ENCODE measurements at regions not wholly inside any gene's neighbourhood (a gene's known extent, or its start where the extent isn't known, plus 50 kb on each side); places are given as distances from the start of the nearest gene placed in this dataset.
A peak's percentile ranks its signal among the peaks of the same experiment; 100 is the strongest.

DNA sequence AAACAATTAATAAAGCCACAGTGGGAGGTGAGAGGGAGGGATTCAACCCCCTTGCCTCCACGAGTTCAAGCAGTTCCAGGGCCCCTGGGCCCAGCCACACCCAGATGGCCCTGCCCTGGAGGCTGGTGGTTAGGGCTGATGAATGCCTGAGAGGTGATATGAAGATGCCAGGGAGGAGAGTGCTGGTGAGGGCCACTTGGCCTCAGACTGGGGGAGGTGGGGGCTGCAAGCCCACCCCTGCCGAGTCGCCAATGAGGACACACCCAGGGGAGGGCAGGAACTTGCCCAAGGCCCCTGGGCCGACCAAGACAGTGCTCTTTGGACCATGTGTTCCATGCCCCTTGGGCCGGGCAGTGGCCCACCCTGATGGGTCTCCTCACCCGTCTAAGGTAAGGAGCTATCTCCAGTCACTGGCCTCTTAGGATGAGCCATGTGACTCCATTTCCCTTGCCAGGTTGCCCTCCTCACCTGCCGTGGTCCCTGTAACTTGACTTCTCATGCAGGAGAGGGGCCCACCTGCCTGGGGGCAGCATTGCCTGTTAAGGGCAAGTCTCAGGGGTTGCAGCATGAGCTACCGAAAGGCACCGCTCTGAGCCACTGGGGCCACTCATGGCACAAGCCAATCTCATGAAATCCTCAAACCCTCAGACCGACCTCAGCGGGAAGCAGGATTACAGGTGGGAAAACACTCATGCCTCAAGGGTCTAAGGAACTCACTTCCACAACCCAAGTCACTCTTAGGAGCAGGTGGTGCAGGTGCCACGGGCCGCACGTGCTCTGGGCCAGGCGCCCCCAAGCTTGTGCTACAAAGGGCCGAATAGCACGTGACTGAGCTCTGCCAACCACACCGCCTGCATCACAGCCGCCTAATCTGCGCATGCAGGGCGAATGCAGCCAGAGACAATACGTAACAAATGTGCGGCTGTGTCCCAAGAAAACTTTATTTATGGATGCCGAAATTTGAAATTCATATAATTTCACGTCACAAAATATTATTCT, 147.4 kb upstream of the MLN start:
- no peak for DNase-seq (ENCODE audit: low spot score)

DNA sequence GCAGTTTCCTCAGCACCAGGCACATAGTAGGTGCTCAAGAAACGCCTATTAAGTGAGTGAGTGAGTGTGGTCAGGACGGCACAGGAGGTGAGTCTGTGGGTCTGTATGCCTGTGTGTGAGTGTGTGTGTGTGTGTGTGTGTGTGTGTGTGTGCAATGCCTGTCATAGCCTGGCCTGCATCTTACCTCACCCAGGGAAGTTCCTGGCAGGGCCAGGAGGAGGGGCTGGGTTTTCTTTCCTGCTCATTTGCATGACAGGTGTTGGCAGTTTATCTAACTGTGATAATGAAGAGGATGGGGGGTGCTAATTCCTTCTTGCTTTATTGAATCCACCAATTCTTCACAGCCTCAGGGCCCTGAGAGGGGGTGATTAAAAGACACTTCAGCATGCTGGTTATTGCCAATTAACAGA, 146.7 kb upstream of the MLN start:
- peak; percentile 9 for DNase-seq (ENCODE audit: low spot score)

DNA sequence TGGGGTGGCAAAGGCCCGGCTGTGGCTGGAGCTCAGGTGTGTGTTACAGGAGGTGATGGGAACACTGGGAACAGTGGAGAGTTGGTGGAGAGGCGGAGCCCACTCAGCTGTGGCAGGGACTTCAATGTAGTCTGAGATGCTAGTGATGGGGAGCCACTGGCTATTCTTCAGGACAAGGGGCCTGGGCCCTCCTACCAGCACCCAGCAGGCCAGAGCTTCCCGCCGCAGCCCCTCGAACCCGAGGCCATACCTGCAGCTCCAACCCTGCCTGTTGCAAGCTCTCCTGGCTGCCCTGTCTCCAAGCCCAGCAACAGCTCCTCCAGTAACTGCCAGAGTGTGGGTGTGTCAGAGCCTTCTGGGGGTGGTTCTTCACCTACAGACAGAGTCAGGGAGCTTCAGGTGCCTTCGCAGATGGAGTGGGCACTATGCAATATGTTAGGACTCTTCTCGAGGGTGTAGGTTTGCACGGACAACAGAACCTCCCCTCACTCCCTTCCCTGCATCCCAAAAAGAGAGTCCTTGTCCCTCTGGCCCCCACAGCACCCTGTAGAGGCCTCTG, 146.2 kb upstream of the MLN start:
- no peak for DNase-seq (ENCODE audit: low spot score)

DNA sequence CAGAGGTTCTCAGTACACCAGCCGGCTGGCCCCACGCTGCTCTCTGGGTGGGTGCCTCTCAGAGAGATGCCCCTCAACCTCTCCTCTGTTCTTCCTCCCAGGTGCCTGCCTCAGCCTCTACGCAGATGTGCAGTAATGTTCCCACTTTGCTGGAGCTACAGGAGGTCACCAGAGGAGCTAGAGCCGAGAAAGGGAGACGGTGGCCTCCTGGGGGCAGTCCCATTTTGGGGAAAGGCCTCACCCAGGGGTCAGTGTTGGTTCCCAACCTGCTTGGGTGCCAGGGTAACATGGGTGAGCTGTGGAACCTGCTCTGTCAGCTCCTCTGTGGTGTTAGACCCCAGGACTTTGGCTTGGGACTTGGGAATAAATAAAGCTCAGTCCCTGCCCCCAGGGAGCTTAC, 145.3 kb upstream of the MLN start:
- DNase-seq (ENCODE audit: low spot score) = no peak

DNA sequence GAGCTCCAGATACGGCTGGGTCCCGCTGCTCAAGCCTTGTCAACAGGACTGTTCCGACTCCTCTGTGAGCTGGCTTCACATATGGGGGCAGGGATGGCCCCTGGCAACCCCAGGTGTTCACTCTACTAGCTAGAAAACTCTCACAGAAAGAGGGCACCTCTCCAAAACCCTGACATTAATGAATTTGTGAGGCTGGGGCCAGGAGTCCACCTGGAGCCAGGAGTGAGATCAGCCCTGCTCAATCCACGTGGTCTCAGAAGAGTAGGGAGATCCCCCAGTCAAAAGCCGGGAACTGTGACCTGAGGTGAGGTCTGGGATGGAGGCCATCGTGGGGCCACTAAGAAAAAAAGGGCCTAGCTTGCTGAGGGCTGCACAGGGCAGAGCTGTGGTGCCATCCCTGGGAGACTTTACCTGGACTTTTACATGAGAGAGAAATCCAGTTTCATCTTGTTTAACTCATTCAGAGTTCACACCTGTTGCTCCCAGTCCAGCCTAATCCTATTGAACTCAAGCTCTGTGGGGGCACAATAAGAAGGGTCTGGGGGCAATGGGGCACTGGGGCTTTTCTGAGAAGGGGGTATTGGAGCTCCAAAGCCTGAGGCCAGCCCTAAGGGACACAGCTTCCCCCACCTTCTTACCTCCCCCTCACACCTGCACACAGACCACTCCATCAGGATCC, 144.3 kb upstream of the MLN start:
- DNase-seq (ENCODE audit: low spot score) = no peak

DNA sequence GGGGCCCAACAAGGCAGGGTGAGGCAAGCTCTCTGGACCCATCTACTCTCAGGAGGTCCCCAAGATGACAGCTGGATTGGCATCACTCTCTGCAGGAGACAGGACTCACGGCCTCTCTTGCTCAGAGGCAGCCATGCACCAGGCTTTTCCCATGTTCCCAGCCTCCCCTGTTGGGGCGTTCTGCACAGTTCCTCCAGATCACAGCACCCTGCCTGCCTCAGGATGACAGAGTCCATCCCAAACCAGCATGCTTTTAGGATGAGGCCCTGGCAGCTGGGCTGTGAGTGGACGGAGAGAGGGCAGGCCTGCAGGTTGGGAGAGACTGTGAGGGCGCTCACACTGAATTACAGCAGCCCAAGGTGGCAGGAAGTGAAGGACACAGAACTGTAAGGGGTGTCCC, 143.2 kb upstream of the MLN start:
- no peak for DNase-seq (ENCODE audit: low spot score)

DNA sequence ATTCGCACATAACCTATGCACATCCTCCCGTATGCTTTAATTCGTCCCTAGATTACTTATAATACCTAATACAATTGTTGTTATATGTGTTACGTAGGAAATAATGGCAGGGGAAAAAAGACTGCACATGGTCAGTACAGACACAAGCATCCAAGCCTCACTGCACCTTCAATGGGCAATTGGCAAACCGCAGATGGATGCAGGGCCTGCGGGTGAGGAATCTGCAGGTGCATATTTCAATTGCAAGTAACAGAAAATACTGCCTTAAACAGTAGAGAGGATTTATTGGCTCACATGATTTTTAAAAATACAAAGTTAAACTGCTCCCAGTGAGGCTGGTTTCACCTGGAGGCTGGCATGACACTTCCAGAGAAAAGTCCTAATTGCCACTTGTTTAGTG, 142.1 kb upstream of the MLN start:
- no peak for DNase-seq (ENCODE audit: low spot score)

DNA sequence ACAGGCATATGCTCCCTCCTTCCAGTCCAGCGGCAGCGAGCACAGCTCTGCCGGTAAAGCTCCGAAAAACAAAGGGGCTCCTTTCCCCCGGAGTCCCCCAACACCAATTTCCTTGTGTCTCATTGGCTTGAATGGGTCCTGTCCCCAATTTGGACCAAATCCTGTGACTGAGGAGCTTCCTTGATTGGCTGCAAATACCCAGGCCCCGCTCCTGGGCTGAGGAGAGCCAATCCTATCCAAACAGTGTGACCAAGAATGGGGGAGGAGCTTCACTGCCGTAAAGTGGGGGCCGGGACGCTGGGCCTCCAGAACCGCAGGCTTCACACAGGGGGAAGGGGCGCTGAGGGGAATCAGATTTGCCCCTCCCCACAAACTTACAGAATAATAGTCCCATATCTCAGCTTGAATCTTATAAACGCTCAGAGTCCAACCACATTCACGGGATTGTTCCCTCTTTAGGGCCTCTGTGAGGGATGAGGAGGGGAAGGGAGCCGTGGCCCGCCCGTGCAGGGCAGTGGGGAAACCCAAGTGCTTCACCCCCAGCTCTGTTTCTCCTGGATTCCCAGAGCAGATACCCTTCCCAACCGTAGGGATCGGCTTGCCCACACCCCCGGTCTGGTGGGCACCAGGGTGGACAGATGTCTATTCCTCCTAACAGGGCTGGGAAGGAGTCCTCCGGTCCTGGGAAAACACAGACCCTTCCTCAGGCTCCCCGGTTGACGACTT, 141.0 kb upstream of the MLN start:
- no peak for DNase-seq (ENCODE audit: low spot score)

DNA sequence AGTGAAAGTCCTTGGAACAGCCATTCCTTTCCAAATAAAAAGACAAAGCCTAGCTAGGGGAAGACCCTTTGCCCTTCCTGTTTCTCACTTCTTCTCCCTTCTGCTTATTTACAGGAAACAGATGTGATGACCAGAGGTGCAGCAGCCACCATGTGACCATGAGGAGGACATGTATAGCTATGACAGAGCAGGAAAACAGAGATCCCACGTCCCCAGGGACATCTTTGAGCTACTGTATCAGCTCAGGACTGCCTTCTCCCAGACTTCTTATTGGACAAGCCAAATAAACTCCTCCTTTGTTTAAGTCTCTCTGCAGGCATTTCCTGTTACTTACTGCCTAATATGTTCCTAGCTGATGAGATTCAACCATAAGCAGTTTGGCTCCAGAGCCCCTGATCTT, 133.1 kb upstream of the MLN start:
- no peak for DNase-seq (ENCODE audit: low spot score)

DNA sequence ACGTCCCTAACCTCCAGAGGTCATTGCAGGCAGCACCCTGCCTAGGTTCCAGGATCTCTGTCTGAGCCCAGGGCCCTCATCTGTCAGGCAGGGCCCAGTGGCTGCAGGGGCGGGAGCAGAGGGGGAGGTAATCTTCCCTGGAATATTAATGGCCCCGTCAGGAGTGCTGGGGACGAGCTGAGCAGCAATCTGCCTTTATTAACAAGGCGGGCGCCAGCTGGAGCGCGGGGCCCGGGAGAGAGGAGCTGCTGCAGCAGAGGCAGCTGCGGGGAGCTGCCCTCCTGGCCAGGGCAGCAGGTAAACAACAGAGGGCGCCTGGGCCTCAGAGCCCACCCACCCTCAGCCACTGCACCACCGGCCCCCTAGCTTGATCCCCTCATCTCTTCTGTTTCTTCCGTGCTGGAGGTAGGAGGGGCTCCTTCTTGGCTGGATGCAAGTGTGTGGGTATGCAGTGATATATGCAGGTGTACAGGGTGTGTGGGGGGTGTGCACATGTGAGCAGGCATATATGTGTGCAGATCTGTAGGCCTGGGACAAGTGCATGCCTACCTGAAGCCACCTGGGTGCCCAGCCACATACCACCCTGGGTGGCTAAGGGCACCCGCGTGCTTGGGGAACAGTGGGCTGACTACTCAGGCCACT, 131.8 kb upstream of the MLN start:
- no peak for DNase-seq (ENCODE audit: low spot score)

DNA sequence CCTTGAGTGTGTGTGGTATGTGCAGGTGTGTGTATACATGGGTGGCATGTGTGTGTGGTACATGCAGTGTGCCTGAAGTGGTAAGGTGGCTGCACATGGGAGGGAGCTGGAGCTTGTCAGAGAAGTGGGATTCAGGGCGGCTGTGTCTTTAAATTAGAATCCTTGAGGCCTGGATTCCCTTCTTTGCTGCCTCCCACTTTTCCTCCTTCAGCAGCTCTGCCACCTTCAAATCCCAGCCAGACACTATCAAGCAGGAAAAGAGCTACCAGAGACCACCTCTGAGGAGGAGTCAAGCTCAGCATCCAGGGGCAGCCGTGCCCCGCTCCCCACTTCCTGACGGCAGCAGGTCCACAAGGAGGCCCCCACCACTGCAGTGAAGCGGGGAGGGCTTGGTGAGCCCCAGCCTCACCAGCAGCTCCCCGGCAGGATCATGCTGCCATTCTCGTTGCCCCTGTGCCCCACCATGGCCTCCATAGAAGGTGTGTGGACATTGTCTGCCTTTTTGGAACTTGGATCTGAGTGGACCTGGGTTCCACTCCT, 131.0 kb upstream of the MLN start:
- no peak for DNase-seq (ENCODE audit: low spot score)

DNA sequence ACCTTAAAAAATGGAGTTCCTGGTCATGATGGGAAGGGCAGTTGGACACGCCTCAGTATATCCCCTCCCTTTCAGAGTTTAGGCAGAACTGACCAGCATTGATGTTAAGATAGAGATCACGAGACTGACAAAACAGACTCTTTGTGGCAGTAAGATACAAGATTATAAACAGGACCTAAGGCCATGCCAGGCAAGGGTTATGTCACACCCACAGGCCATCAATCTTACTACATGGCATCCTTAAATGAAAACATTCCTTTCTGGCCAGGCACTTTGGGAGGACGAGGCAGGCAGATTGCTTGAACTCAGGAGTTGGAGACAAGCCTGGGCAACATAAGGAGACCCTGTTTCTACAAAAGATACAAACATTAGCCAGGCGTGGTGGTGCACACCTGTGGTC, 129.3 kb upstream of the MLN start:
- DNase-seq (ENCODE audit: low spot score) = no peak

DNA sequence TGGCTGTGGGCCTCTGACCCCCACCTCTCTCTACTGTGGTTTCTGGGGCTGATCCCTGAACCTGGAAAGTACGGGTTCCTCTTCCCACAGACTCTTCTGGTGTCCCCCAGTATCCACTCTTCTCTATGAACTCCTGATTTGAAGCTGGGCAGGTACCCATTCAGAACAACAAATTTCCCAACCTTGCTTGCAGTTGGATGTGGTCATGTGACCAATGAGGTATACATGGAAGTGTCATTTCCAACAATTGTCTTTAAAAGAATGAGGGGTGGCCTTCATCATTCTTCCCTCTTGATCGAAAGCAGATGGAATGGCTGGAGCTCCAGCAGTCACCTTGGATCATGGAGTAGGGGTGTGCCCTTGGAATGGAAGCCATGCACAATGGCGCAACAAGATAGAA, 128.0 kb upstream of the MLN start:
- DNase-seq (ENCODE audit: low spot score) = no peak

DNA sequence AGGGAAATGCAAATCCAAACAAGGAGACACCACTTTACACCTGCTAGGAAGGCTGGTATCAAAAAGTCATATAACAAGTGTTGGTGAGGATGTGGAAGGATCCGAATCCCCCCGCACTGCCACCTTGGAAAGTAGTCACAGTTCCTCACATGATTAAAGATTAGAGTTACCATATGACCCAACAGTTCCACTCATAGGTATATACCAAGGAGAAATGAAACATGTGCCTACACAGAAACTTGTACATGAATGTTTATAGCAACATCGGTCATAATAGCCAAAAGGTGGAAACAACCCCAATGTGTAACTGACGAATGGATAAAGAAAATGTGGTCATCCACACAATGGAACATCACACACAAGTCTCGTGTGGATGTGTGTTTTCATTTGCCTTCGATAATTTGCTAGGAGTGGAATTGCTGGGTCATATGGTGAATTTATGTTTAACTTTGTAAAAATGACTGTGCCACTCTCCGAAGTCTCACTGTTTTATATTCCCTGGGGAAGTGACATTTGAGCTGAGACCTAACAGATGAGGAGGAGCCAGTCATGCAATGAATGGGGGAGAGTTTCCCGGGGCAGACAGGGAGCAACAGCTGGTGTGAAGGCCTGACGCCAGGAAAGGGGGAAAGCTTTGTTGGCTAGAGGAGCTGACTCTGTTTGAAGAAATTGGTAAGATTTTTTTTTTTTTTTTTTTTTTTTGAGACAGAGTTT, 125.9 kb upstream of the MLN start:
- no peak for DNase-seq (ENCODE audit: low spot score)

DNA sequence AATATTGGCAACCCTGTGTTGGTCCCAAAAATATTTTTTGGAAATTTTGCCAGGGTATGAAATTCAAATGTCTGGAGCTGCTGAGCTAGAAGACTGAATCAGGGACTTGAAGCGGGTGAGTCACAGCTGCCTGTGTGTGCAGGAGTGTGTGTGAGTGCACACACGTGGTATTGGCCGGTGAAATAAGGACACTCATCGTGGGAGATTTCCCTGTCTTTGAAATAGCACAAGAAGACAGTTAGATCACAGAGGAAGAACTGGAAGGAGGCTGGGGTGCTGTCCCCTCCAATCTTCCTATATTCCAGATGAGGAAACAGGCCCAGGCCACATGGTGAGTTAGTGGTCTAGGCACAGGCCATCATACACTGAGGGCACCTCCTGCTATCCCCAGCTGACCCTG, 123.8 kb upstream of the MLN start:
- peak; percentile 47 for DNase-seq (ENCODE audit: low spot score)

DNA sequence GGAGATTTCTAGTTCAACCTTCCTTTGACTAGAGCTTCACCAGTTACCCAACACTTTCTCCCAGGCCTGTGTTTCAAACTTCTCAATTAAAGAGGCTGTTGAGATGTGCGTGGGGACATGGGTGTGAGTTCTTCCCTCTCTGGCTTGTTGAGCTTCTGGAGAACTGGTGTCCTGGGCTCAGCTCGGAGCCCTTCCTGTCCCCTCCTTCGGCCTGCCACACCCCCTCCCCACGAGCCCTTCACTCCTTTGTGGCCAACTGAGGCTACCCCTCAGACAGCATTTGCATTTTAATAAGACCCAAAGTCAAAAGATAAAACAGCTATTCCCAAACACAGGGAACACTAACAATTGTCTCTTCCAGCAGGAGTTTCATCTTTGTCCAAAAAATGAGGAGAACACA, 123.3 kb upstream of the MLN start:
- no peak for DNase-seq (ENCODE audit: low spot score)

DNA sequence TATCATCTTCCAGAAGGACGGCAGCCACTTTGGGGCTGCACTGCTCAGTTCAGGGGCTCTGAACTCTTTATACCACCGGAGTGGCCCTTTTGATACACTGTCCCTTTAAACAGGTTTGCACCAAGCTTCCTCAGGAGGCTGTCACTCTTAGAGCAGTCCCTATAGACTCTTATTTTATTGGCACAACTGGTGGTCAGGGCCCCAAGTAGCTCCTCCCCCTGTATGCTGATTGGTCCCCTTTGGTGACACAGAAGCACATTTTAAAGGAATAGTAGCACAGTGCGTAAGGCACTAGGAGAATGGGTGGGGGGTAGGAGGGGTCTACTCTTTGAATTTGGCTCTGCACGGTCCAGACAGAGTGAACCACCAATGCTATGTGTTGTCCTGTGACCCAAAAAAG, 122.6 kb upstream of the MLN start:
- DNase-seq (ENCODE audit: low spot score) = no peak

DNA sequence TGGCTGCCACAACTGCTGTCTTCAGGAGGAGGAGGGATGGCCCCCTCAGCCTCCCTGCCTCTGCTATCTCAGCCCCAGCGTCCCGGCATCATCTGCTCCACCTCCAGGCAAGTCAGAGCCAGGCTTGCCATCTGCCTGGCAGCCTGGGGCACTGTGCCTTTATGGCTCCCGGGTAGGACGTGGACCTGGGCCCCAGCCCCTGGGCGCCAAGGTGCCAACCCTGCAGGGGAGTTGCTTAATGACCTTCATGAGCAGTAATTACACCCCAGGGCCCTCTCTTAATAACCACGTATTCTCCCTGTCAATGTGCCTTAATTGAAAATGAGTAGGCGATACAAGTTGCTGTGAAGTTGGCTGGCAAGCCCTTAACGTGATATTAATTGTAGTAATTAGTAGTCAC, 122.1 kb upstream of the MLN start:
- no peak for DNase-seq (ENCODE audit: low spot score)

DNA sequence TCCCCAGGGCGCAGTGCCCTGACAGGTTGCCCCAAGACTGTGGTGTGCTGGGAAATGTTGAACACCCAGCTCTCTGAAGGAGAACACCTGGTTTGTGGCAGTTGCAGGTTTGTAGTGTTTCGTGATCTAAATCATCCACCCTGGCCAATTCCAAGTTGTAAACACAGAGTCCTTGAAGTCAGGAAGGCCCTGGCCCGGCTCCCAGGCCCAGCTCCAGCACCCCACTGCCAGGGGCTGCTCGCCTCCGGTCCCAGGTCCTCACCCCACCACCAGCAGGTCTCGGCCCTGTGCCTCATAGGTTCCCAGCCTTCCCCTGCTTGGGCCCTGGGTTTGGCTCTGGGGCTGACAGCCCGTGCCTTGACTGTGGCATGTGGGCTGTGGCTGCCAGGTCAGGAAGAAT, 121.4 kb upstream of the MLN start:
- no peak for DNase-seq (ENCODE audit: low spot score)

DNA sequence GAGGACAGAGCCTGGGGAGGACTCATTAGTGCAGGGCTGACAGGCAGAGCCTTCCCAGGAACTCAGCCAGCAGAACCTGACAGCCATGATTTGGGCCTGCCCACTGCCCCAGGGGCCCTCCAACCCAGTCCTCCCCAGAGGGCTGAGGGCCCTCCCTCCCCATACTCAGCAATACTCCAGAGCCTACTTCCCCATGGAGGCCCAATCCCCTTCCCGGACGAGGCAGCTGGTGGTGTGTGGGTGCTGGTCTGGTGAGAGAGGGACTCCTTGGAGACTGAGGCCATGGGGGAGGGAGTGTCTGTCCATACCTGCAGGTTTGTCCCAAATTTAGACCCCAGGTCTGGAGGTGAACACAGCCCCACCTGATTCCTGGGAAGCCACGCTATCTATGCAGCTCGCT, 120.9 kb upstream of the MLN start:
- no peak for DNase-seq (ENCODE audit: low spot score)

DNA sequence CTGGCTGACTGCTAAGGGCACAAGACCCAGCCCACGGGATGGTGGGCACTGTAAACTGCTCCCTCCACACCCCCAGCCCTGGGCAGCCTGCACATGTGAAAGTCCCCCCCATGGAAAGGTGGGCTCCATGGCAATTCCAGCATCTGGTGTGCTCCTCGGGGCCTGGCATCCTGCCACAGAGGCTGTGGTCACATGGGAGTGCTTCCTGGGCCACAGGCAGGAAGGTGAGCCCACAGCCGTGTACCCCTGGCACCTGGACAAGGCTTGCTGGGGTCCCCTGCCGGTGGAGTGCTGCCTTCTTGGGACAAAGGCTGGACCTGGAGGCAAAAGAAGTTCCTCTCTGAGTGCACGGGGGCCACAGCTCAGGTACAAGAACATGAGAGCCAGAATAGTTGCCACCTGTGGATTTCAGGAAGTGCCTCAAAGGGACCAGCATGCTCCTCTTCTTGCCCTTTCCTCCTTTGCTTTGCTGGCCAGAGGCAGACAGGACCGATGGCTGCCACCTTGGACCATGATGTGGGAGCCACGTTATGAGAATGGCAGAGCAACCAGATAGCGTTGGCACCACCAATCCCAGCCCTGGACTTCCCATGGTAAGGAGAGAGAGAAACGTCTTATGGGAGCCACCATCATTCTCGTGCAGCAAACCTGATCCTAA, 120.2 kb upstream of the MLN start:
- no peak for DNase-seq (ENCODE audit: low spot score)
